ENCODE measurements at regions not wholly inside any gene's neighbourhood (a gene's known extent, or its start where the extent isn't known, plus 50 kb on each side); places are given as distances from the start of the nearest gene placed in this dataset.

GRCh38 chr9:103430469-103430868 lies 435.3 kb downstream of the CYLC2 start:
- ChIA-PET RAD21 (ENCODE audit: low non-redundant PET in 1 of 2, low total read pairs in 2 of 2, uncharacterized antibody in 2 of 2, unreplicated experiment in 2 of 2) (no interaction called here), POLR2A (no interaction called here), CTCF (no interaction called here)
- intact Hi-C loops (cut with micrococcal nuclease), result no loop called here
- no peaks in the 10 kb centered on the region for H3K27me3 ChIP-seq (ENCODE audit: insufficient read depth, low read length)
- no peaks in the 10 kb centered on the region for H3K36me3 ChIP-seq (ENCODE audit: control insufficient read depth in 1 of 2, insufficient read depth in 2 of 2, low read length in 2 of 2)
- H3K9me2 ChIP-seq (ENCODE audit: insufficient read depth), result no peaks in the 10 kb centered on the region
- H3K4me3 ChIP-seq (replicated peaks in 1 of 2; ENCODE audit: low read depth in 1 of 2, low read length in 2 of 2), result no peak overlapping the region
- no peaks in the 10 kb centered on the region for H4K20me1 ChIP-seq (ENCODE audit: insufficient read depth)
- no peak overlapping the region for H3K9ac ChIP-seq (ENCODE audit: low read length)
- no peaks in the 10 kb centered on the region for H3K4me1 ChIP-seq (ENCODE audit: control insufficient read depth in 1 of 2, insufficient read depth in 2 of 2, low read length in 2 of 2)
- no peak for TF ChIP-seq ELF1 (IDR thresholded peaks at IDR 0.05; ENCODE audit: borderline replicate concordance, low read depth)
- TF ChIP-seq POLR2AphosphoS5 (IDR thresholded peaks at IDR 0.05; ENCODE audit: low read depth, low read length), result no peak
- TF ChIP-seq SRF (IDR thresholded peaks at IDR 0.05; ENCODE audit: low read depth), result no peak
- TF ChIP-seq ZBTB33 (IDR thresholded peaks at IDR 0.05; ENCODE audit: extremely low read depth, insufficient replicate concordance, low read length), result no peak
- no peak for TF ChIP-seq CEBPB (IDR thresholded peaks at IDR 0.05; ENCODE audit: low read depth)
- no TSS peak for BruUV-seq (replicated peaks)
- no peak overlapping the region for H3K4me2 ChIP-seq (ENCODE audit: low read length)
- ATAC-seq (no peak), DNase-seq (ENCODE audit: low read depth, low spot score) (no peak)
- no peak overlapping the region for H2AFZ ChIP-seq (ENCODE audit: low read depth, low read length, poor library complexity, severe bottlenecking)
- H3K79me2 ChIP-seq (ENCODE audit: insufficient read depth, low read length), result no peaks in the 10 kb centered on the region
- peaks cover 3 to 16% of the 10 kb centered on the region in 2 experiments; a peak in 3 of 4 replicates for H3K9me3 ChIP-seq (ENCODE audit: control insufficient read depth in 1 of 2, insufficient read depth in 1 of 2, low read depth in 1 of 2, low read length in 2 of 2)
- H3K27ac ChIP-seq (ENCODE audit: low read depth, low read length), result no peak overlapping the region

DNA sequence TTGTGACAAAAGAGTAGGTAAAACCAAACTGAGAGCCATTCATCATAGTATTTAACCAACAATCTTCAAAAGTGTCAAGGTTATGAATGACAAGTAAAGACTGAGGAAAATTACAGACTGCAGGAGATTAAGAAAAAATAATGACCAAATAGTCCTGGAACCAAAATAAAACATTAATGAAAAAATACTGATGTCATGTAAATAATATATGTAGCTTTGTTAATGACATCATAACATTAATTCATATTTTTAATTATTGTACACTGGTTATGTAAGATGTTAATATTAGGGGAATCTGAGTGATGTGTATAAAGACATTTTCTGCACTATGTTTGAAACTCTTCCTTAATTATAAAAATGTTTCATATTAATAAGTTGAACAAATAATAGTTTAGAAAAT lies 436.7 kb downstream of the CYLC2 start:
- no peaks in the 10 kb centered on the region for H3K79me2 ChIP-seq (ENCODE audit: insufficient read depth, low read length)
- no peaks in the 10 kb centered on the region for H3K27me3 ChIP-seq (ENCODE audit: insufficient read depth, low read length)
- H3K36me3 ChIP-seq (ENCODE audit: control insufficient read depth in 1 of 2, insufficient read depth in 2 of 2, low read length in 2 of 2), result no peaks in the 10 kb centered on the region
- H3K9ac ChIP-seq (ENCODE audit: low read length), result no peak overlapping the region
- H2AFZ ChIP-seq (ENCODE audit: low read depth, low read length, poor library complexity, severe bottlenecking), result no peak overlapping the region
- BruUV-seq (replicated peaks), result no TSS peak
- ChIA-PET CTCF (no interaction called here), RAD21 (ENCODE audit: low non-redundant PET in 1 of 2, low total read pairs in 2 of 2, uncharacterized antibody in 2 of 2, unreplicated experiment in 2 of 2) (no interaction called here), POLR2A (no interaction called here)
- H3K9me2 ChIP-seq (ENCODE audit: insufficient read depth), result no peaks in the 10 kb centered on the region
- H3K4me1 ChIP-seq (ENCODE audit: control insufficient read depth in 1 of 2, insufficient read depth in 2 of 2, low read length in 2 of 2), result no peaks in the 10 kb centered on the region
- H3K27ac ChIP-seq (ENCODE audit: low read depth, low read length), result no peak overlapping the region
- H4K20me1 ChIP-seq (ENCODE audit: insufficient read depth), result no peaks in the 10 kb centered on the region
- ATAC-seq (no peak), DNase-seq (ENCODE audit: low read depth, low spot score) (no peak)
- H3K9me3 ChIP-seq (ENCODE audit: control insufficient read depth in 1 of 2, insufficient read depth in 1 of 2, low read depth in 1 of 2, low read length in 2 of 2), result peaks cover 3 to 16% of the 10 kb centered on the region in 2 experiments; a peak in 3 of 4 replicates
- H3K4me3 ChIP-seq (replicated peaks in 1 of 2; ENCODE audit: low read depth in 1 of 2, low read length in 2 of 2), result no peak overlapping the region
- intact Hi-C loops (cut with micrococcal nuclease), result no loop called here
- no peak overlapping the region for H3K4me2 ChIP-seq (ENCODE audit: low read length)
- TF ChIP-seq ZBTB33 (IDR thresholded peaks at IDR 0.05; ENCODE audit: extremely low read depth, insufficient replicate concordance, low read length), result no peak
- no peak for TF ChIP-seq CBX3 (IDR thresholded peaks at IDR 0.05; ENCODE audit: low read depth)
- no peak for TF ChIP-seq EGR1 (IDR thresholded peaks at IDR 0.05; ENCODE audit: low read depth)
- no peak for TF ChIP-seq EZH2phosphoT487 (IDR thresholded peaks at IDR 0.05; ENCODE audit: borderline replicate concordance)
- TF ChIP-seq ZNF274 (IDR thresholded peaks at IDR 0.05; ENCODE audit: low read depth, low read length), result no peak
- no peak for TF ChIP-seq POLR2A (IDR thresholded peaks at IDR 0.05; ENCODE audit: borderline replicate concordance, extremely low read depth, insufficient read depth, insufficient read length)
- no peak for TF ChIP-seq EZH2 (IDR thresholded peaks at IDR 0.05)
- no peak for TF ChIP-seq YY1 (IDR thresholded peaks at IDR 0.05; ENCODE audit: extremely low read depth, insufficient replicate concordance, low read depth, low read length)
- no peak for TF ChIP-seq ATF3 (IDR thresholded peaks at IDR 0.05)
- no peak for TF ChIP-seq SP1 (IDR thresholded peaks at IDR 0.05; ENCODE audit: low read depth)
- no peak for TF ChIP-seq SIN3A (IDR thresholded peaks at IDR 0.05; ENCODE audit: low read depth)
- no peak for TF ChIP-seq TCF7L2 (IDR thresholded peaks at IDR 0.05; ENCODE audit: borderline replicate concordance, extremely low read depth, insufficient read depth, insufficient read length)
- no peak for TF ChIP-seq POLR2AphosphoS5 (IDR thresholded peaks at IDR 0.05; ENCODE audit: low read depth, low read length)
